ENCODE measurements at regions not wholly inside any gene's neighbourhood (a gene's known extent, or its start where the extent isn't known, plus 50 kb on each side); places are given as distances from the start of the nearest gene placed in this dataset.

- TF ChIP-seq ZNF510 (tag by site-specific recombination; IDR thresholded peaks at IDR 0.05; ENCODE audit: insufficient replicate concordance) (no peak), ZNF311 (tag by site-specific recombination; IDR thresholded peaks at IDR 0.05; ENCODE audit: borderline replicate concordance) (no peak), ZNF658 (tag by site-specific recombination; IDR thresholded peaks at IDR 0.05) (no peak), TCF7L2 (IDR thresholded peaks at IDR 0.05; ENCODE audit: borderline replicate concordance, low read depth, low read length) (no peak), ZNF704 (tag by site-specific recombination; IDR thresholded peaks at IDR 0.05) (no peak), ZNF610 (tag by site-specific recombination; IDR thresholded peaks at IDR 0.05; ENCODE audit: borderline replicate concordance) (no peak)
These were observed 930.7 kb downstream of the BRD1 start (continued) for GRCh38 chr22:48896766-48897644.

GRCh38 chr22:48895831-48896765 lies 931.6 kb downstream of the BRD1 start:
- H3K36me3 ChIP-seq (ENCODE audit: control insufficient read depth in 2 of 2, insufficient read depth in 1 of 2, low read length in 2 of 2), result no peaks in the 10 kb centered on the region
- no peak overlapping the region for H3K4me3 ChIP-seq (ENCODE audit: low read depth, low read length)
- H3K4me1 ChIP-seq (ENCODE audit: control insufficient read depth, insufficient read depth, low read length), result no peaks in the 10 kb centered on the region
- POLR2A ChIA-PET, result no interaction called here
- H3K27ac ChIP-seq (ENCODE audit: extremely low read depth, low read depth, low read length), result no peak overlapping the region
- CTCF ChIA-PET, result no interaction called here
- TF ChIP-seq ZNF274 (IDR thresholded peaks at IDR 0.05; ENCODE audit: low read length) (no peak), ZNF274 (tag by site-specific recombination; IDR thresholded peaks at IDR 0.05; ENCODE audit: borderline replicate concordance) (no peak)
- no peaks in the 10 kb centered on the region for H3K9me3 ChIP-seq (ENCODE audit: control insufficient read depth, insufficient read depth, low read depth, low read length)

- POLR2A ChIA-PET, result no interaction called here
- CTCF ChIA-PET, result no interaction called here
- no peak overlapping the region for H3K27ac ChIP-seq (ENCODE audit: extremely low read depth, low read depth, low read length)
These were observed 932.3 kb downstream of the BRD1 start for GRCh38 chr22:48895336-48895735.

More at GRCh38 chr22:48895336-48895735, 932.3 kb downstream of the BRD1 start:
- Histone ChIP-seq H3K4me3 (ENCODE audit: low read depth, low read length) (no peak overlapping the region), H3K36me3 (ENCODE audit: control insufficient read depth in 2 of 2, insufficient read depth in 1 of 2, low read length in 2 of 2) (no peaks in the 10 kb centered on the region), H3K4me1 (ENCODE audit: control insufficient read depth, insufficient read depth, low read length) (no peaks in the 10 kb centered on the region), H3K9me3 (ENCODE audit: control insufficient read depth, insufficient read depth, low read depth, low read length) (no peaks in the 10 kb centered on the region)
- TF ChIP-seq ZNF514 (tag by site-specific recombination; IDR thresholded peaks at IDR 0.05) (no peak), PRDM4 (tag by site-specific recombination; IDR thresholded peaks at IDR 0.05) (no peak), TCF7L2 (IDR thresholded peaks at IDR 0.05; ENCODE audit: borderline replicate concordance, low read depth, low read length) (no peak), ZNF626 (tag by site-specific recombination; IDR thresholded peaks at IDR 0.05) (no peak), ZNF544 (tag by site-specific recombination; IDR thresholded peaks at IDR 0.05) (no peak), KLF9 (tag by site-specific recombination; IDR thresholded peaks at IDR 0.05; ENCODE audit: low read depth) (no peak), ZNF398 (tag by site-specific recombination; IDR thresholded peaks at IDR 0.05) (no peak), ZNF670 (tag by site-specific recombination; IDR thresholded peaks at IDR 0.05; ENCODE audit: low read depth) (no peak)
